ENCODE measurements at regions not wholly inside any gene's neighbourhood (a gene's known extent, or its start where the extent isn't known, plus 50 kb on each side); places are given as distances from the start of the nearest gene placed in this dataset.

GRCh38 chr12:65556676-65557437 is 267.4 kb upstream of the HMGA2 start:
- DNase-seq: peak; percentile 87

- DNase-seq: peak; percentile 58
Observed at GRCh38 chr12:65557438-65558181, 266.7 kb upstream of the HMGA2 start.

DNA sequence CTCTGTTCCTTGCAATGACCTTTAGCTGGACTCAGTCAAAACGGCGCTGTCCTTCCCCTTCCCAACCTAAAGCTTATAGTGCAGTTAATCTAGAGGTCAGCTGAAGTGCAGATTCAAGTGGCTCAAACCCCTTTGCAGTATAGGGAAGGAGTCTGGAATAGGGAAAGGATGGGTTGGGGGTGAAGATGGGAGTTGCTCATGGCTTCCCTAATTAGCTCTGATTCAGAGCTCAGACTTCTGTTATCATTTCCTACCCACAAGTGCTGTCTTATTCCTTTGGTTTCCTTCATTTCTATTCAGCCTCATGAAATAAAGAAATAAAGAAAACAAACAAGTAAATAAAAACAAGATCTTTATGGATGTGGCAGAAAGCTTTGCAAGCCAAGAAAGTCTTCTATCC is 264.0 kb upstream of the HMGA2 start:
- no peak for DNase-seq

DNA sequence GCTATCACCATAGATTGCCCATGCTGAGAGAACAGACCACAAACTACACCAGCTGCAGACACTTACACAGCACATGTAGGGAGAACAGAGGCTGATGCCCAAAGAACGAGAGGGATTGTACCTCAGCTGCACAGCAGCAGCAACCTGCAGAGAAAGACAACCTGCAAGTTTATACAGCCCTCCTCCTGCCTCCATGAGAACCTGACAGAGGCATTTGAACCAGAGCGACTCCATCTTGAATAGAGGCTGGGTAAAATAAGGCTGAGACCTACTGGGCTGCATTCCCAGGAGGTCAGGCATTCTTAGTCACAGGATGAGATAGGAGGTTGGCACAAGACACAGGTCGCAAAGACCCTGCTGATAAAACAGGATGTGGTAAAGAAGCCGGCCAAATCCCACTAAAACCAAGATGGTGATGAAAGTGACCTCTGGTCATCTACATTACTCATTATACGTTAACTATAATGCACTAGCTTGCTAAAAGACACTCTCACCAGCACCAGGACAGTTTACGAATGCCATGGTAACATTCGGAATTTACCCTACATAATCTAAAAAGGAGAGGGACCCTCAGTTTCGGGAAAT is 262.4 kb upstream of the HMGA2 start:
- no peak for DNase-seq

GRCh38 chr12:65565601-65566560 is 258.4 kb upstream of the HMGA2 start:
- peak; percentile 87 for DNase-seq

GRCh38 chr12:65566751-65567150 is 257.5 kb upstream of the HMGA2 start:
- DNase-seq: no peak

- DNase-seq: no peak
Observed at GRCh38 chr12:65567820-65568219, 256.5 kb upstream of the HMGA2 start.

DNA sequence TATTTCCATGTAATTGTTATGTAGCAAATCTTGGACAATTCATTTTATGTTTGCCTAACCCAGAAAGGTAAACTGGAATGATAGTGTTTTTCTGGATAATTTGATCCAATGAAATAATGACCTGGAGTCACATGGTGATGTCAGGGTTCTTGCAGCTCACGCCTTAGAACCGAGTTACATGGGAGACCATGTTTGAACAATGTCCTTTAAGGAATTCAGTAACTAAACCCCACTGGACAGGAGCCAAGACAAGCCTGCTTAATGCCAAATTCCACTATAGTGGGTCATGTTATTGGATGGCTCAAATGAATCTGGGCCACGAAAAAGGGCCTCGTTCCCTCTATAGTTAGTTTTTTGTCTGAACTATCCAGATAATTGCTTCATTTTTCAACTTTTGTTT is 255.8 kb upstream of the HMGA2 start:
- DNase-seq: no peak

- DNase-seq: no peak
Observed at GRCh38 chr12:65570451-65571130, 253.7 kb upstream of the HMGA2 start.

- no peak for DNase-seq
Observed at GRCh38 chr12:65574867-65575266, 249.4 kb upstream of the HMGA2 start.

GRCh38 chr12:65584016-65584415 is 240.3 kb upstream of the HMGA2 start:
- DNase-seq: no peak

GRCh38 chr12:65585648-65586602 is 238.4 kb upstream of the HMGA2 start:
- DNase-seq: no peak

GRCh38 chr12:65586796-65587195 is 237.5 kb upstream of the HMGA2 start:
- no peak for DNase-seq

DNA sequence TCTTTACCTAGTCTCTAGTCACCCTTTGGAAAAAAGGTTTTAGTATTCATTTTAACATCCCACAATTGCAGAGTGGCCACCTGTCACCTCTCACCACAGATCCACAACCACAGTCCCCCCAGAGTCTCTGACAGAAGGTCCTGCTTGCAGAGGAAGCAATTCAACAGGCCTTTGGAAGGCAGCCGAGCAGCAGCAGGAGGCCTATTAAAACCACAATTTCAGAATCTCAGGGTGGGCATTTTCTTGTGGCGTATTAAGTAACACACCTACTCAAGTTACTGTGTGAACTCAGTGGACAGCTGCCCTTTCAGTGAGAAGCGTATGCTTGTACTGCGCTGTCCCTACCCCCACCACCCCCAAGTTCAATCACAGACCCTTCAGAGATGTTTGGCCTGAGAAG is 234.0 kb upstream of the HMGA2 start:
- DNase-seq: no peak

GRCh38 chr12:65592416-65592815 is 231.9 kb upstream of the HMGA2 start:
- no peak for DNase-seq

DNA sequence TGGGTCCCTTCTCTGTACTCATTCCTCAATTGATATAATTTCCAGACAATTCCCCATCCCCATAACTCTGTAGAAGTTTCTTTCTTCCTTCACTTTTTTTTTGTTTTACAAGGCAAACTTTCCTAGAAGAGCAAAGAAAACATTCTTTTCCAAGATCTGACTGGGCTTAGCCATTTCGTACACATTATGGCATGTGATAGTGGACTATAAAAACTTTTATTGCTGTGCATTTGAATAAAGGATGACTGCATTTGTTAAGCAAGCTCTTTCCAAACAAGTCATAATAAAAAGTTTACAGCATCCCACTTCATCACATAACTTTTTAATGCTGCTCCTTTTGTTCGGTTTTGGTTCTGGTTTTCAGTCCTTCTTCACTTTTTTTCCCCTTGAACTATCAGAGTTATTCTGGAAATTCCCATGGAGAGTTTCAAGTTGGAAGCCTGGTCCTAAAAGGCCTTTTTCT is 231.0 kb upstream of the HMGA2 start:
- DNase-seq: no peak

DNA sequence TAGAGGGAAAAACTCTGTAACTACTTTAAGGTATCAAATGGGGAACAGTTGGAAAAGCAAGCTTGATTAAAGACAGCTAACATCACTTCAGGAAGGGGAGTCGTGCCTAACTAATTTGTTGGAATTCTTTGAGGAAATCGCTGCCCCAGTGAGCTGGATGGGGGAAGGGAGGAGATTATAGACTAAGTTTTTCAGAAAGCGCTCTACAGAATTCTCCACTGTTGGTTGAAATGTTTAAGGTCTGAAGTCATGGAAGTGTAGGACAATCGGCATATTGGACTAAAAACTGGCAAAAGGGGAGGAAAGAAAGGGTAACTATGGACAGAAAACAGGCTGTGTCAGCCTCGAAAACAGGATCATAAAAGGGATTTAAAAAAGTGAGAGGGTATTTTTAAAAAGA is 229.9 kb upstream of the HMGA2 start:
- no peak for DNase-seq

- no peak for DNase-seq
Observed at GRCh38 chr12:65595016-65595560, 229.2 kb upstream of the HMGA2 start.

DNA sequence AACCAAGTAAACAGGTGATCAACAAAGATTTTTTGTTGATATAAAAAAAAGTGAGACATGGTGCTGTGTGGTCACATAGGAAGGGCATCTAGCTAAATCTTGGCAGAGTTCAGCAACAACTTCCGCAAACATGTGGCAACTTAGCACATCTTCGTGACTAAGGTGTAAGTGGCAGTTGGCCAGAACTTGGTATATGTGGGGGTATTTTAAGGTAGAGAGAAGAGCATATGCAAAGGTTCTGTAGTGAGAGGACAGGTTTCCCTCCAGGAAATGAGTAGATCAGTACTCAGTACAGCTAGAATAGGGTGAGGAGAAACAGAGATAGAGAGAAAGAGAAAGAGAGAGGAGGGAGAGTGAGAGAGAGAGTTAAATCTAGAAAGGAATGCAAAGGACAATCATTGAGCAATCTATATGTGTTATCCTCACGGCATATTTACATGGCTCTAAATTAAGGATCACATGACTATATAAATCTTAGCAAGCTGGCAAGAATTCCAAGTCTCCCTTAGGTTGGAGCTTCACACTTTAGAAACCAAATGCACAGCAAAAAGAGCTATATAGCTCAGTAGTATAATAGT is 227.7 kb upstream of the HMGA2 start:
- DNase-seq: no peak

DNA sequence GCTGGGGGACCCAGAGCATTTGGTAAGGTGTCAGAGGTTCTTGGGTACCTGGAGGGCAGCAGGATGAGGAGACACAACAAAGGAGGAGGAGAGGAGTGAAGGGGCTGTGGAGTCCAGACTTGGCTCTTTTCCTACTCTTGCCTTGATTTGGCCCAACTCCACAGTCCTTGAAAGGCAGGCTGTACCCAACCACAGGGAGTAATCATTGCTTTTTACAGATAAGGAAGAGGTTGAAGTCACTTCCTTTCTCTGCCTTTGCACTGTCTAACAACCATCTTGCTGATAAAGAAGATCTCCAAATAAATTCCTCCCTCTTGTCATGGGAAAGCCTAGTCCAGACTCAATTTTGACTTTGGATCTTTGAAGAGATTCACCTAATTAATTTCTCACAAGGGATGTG is 226.8 kb upstream of the HMGA2 start:
- DNase-seq: peak; percentile 55
